Stomach (tissue), 8 donors: ENCODE measurements at regions not wholly inside any gene's neighbourhood (a gene's known extent, or its start where the extent isn't known, plus 50 kb on each side); places are given as distances from the start of the nearest gene placed in this dataset.

Experiments used
- DNase-seq, 2 donors: peaks; one replicate each; pipeline versions ENCODE4 v3.0.0 to v3.0.0-alpha.2; 2013 to 2019
- H3K27ac ChIP-seq, 5 donors: fragments of 200-600 bp in 4 of 5; sonication (generic) in 4 of 5; one replicate each; pipeline ENCODE4 v1.5.1; 2013 to 2019; ENCODE audit warnings: mild to moderate bottlenecking in 1 of 5, moderate library complexity in 1 of 5
- H3K27me3 ChIP-seq, 3 donors: fragments of 200-600 bp; sonication (generic); one replicate each; pipeline ENCODE4 v1.5.1; 2017 to 2019; ENCODE audit warnings: mixed run types in 1 of 3
- H3K36me3 ChIP-seq, 4 donors: fragments of 200-600 bp; sonication (generic); 1 replicate in 3 of 4; 2 replicates in 1 of 4; pipeline ENCODE4 v1.5.1; 2016 to 2019
- H3K4me1 ChIP-seq, 4 donors: fragments of 200-600 bp; sonication (generic); one replicate each; pipeline ENCODE4 v1.5.1; 2016 to 2019
- H3K4me3 ChIP-seq, 4 donors: fragments of 200-600 bp; sonication (generic) in 3 of 4; one replicate each; pipeline ENCODE4 v1.5.1; 2016 to 2019; ENCODE audit warnings: mild to moderate bottlenecking in 1 of 4
- H3K9me3 ChIP-seq, 4 donors: fragments of 200-600 bp; sonication (generic); one replicate each; pipeline ENCODE4 v1.5.1; 2016 to 2019
- EP300 ChIP-seq: sonication (generic); formaldehyde crosslinking; IDR thresholded peaks from one replicate; pipeline ENCODE4 v1.6.1; 2017; ENCODE audit warnings: antibody characterized with exemption
- POLR2A ChIP-seq, 4 donors: fragments of 450-650 bp; IDR thresholded peaks; one replicate each; pipeline ENCODE4 v1.6.1; 2016; ENCODE audit warnings: antibody characterized with exemption in 4 of 4, control low read depth in 2 of 4, mild to moderate bottlenecking in 1 of 4, moderate library complexity in 1 of 4
- POLR2AphosphoS5 ChIP-seq, 3 donors: sonication (generic); formaldehyde crosslinking; IDR thresholded peaks; one replicate each; pipeline ENCODE4 v1.6.1; 2016; ENCODE audit warnings: antibody characterized with exemption in 3 of 3
- WGBS, 5 donors: extraction: QIAGEN DNeasy Blood & Tissue Kit in 3 of 5; methylation state at CpG; one replicate each; pipeline versions ENCODE4 v1.1.5 to v1.1.7; 2013 to 2018; 5-methylcytosine and 5-hydroxymethylcytosine counted together
- intact Hi-C: fragments of 100-400 bp; cut with DNase I; formaldehyde crosslinking; loops from one replicate; pipeline ENCODE4 v1.15.1; 2023; ENCODE audit warnings: low total_unique reads
- TF ChIP-seq, protein P1 (sequence below), 7 experiments: fragments of 450-650 bp in 4 of 7; fragments of 200-600 bp in 3 of 7; sonication (generic) in 3 of 7; IDR thresholded peaks; one replicate each; pipeline ENCODE4 v1.5.1; 2016 to 2019; ENCODE audit warnings: antibody characterized with exemption in 7 of 7, control low read depth in 2 of 7, mild to moderate bottlenecking in 1 of 7
- donor health status: healthy with polysubstance abuse.
- donor health status: Bipolar disorder and iron deficiency.
- donor health status: healthy.

DNA sequence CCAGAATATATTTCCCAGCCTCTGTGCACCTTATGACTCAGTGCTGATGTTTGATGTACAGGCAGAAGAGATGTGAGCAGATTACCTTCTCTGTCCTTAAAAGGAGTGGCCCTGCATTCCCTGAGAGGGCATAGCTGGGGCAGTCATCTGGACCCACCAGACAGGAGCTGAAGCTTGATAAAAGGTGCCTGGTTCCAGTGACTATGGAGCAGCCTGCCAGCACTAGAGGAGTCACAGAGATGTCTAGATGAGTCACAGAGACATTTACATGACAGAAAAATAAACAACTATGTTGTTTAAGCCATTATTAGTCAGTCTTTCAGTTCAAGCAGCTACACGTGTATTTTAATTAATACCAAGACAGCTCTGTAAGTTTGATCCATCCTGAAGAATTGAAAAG is 237.1 kb upstream of the MOCS1 start:
- Histone ChIP-seq H3K27ac (no peak overlapping the region), H3K36me3 (no peaks in the 10 kb centered on the region), H3K9me3 (no peaks in the 10 kb centered on the region), H3K4me3 (no peak overlapping the region), H3K4me1 (no peaks in the 10 kb centered on the region), H3K27me3 (peaks cover 0 to 12% (median 0%) of the 10 kb centered on the region in 3 donors)
- 41 to 60% (median 56%) methylated on average over 1 of the region's 1 CpG for WGBS, 5 donors
- intact Hi-C loops: no loop called here
- TF ChIP-seq EP300: no peak
- DNase-seq: no peak

- intact Hi-C loops: no loop called here
- no peaks in the 10 kb centered on the region for H3K4me1 ChIP-seq
- no peak for DNase-seq
- TF ChIP-seq, protein P1, sequence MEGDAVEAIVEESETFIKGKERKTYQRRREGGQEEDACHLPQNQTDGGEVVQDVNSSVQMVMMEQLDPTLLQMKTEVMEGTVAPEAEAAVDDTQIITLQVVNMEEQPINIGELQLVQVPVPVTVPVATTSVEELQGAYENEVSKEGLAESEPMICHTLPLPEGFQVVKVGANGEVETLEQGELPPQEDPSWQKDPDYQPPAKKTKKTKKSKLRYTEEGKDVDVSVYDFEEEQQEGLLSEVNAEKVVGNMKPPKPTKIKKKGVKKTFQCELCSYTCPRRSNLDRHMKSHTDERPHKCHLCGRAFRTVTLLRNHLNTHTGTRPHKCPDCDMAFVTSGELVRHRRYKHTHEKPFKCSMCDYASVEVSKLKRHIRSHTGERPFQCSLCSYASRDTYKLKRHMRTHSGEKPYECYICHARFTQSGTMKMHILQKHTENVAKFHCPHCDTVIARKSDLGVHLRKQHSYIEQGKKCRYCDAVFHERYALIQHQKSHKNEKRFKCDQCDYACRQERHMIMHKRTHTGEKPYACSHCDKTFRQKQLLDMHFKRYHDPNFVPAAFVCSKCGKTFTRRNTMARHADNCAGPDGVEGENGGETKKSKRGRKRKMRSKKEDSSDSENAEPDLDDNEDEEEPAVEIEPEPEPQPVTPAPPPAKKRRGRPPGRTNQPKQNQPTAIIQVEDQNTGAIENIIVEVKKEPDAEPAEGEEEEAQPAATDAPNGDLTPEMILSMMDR (IDR thresholded peaks at IDR 0.05): no peak
- TF ChIP-seq EP300 (no peak), POLR2AphosphoS5 (IDR thresholded peaks at IDR 0.05) (no peak), POLR2A (IDR thresholded peaks at IDR 0.05) (no peak)
- no peak overlapping the region for H3K27ac ChIP-seq
- 38 to 64% (median 51%) methylated on average over 2 of the region's 2 CpGs for WGBS, 5 donors
- no peaks in the 10 kb centered on the region for H3K36me3 ChIP-seq
- no peaks in the 10 kb centered on the region for H3K9me3 ChIP-seq
- H3K27me3 ChIP-seq: peaks cover 0 to 12% (median 0%) of the 10 kb centered on the region in 3 donors
- no peak overlapping the region for H3K4me3 ChIP-seq
Observed at GRCh38 chr6:40170856-40171255, 236.6 kb upstream of the MOCS1 start.

GRCh38 chr6:40169878-40170277 is 235.6 kb upstream of the MOCS1 start:
- no peak overlapping the region for H3K4me3 ChIP-seq
- no peak for DNase-seq
- 49 to 62% (median 60%) methylated on average over 7 of the region's 7 CpGs for WGBS, 5 donors
- H3K27me3 ChIP-seq: peaks cover 0 to 12% (median 0%) of the 10 kb centered on the region in 3 donors
- TF ChIP-seq EP300 (no peak), POLR2A (IDR thresholded peaks at IDR 0.05) (no peak)
- TF ChIP-seq, protein P1 (IDR thresholded peaks at IDR 0.05): no peak
- no peaks in the 10 kb centered on the region for H3K36me3 ChIP-seq
- H3K27ac ChIP-seq: no peak overlapping the region
- no peaks in the 10 kb centered on the region for H3K9me3 ChIP-seq
- H3K4me1 ChIP-seq: no peaks in the 10 kb centered on the region
- intact Hi-C loops: no loop called here

DNA sequence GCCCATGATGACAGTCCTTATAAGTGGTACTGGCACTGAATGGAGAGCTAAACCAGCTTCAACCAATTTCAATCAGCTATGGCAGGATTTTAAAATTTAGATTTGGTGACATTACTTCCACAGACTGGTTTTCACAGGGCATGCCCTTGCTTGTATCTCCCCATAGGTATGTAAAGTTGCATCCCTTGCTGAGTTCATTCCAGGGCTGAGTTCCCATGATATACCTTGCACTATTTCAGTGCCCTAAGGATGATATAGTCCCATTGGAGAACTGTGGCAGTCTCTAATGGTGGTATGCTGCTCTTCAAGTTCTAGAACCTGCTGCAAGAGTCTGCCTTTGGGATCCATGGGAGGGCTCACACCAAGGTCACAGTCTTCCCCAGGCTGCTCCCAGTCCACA is 232.7 kb upstream of the MOCS1 start:
- no peaks in the 10 kb centered on the region for H3K9me3 ChIP-seq
- no peak overlapping the region for H3K4me3 ChIP-seq
- peaks cover 0 to 12% (median 0%) of the 10 kb centered on the region in 3 donors for H3K27me3 ChIP-seq
- no peak overlapping the region for H3K27ac ChIP-seq
- no peaks in the 10 kb centered on the region for H3K4me1 ChIP-seq
- DNase-seq: no peak
- TF ChIP-seq, protein P1 (IDR thresholded peaks at IDR 0.05): no peak
- TF ChIP-seq POLR2AphosphoS5 (IDR thresholded peaks at IDR 0.05): no peak
- no peak for TF ChIP-seq EP300
- no peak for TF ChIP-seq POLR2A (IDR thresholded peaks at IDR 0.05)
- intact Hi-C loops: no loop called here
- H3K36me3 ChIP-seq: no peaks in the 10 kb centered on the region

GRCh38 chr6:40165036-40165709 is 230.9 kb upstream of the MOCS1 start:
- H3K36me3 ChIP-seq: no peaks in the 10 kb centered on the region
- 58 to 70% (median 68%) methylated on average over 7 of the region's 7 CpGs for WGBS, 5 donors
- TF ChIP-seq POLR2A (IDR thresholded peaks at IDR 0.05) (no peak), EP300 (no peak), POLR2AphosphoS5 (IDR thresholded peaks at IDR 0.05) (no peak)
- TF ChIP-seq, protein P1 (IDR thresholded peaks at IDR 0.05): no peak
- peaks cover 0 to 12% (median 0%) of the 10 kb centered on the region in 3 donors for H3K27me3 ChIP-seq
- DNase-seq: no peak
- H3K4me3 ChIP-seq: no peak overlapping the region
- H3K9me3 ChIP-seq: peaks cover 0 to 8% (median 3%) of the 10 kb centered on the region in 4 donors
- H3K27ac ChIP-seq: no peak overlapping the region
- intact Hi-C loops: no loop called here
- no peaks in the 10 kb centered on the region for H3K4me1 ChIP-seq
